HepG2 (cell line): ENCODE measurements at regions not wholly inside any gene's neighbourhood (a gene's known extent, or its start where the extent isn't known, plus 50 kb on each side); places are given as distances from the start of the nearest gene placed in this dataset.

ENCODE experiments used
- ATAC-seq: fragments of 200-7000 bp; cut with Tn5 transposase; 3 replicates; pipeline ENCODE4 v1.9.1; 2020; ENCODE audit warnings: mild to moderate bottlenecking, moderate library complexity
- BruUV-seq: library from RNA; stranded (reverse); fragments of 400-500 nt; replicated peaks from 2 replicates; lab custom pipeline; 2021; lab: Mats Ljungman, UMichigan
- CTCF ChIA-PET: fragments of 300-600 bp; formaldehyde crosslinking; extraction: SDS; loops from one replicate; lab custom pipeline; 2021; ENCODE audit warnings: low total read pairs, inconsistent platforms, low intra/inter-chr PET ratio; lab: Yijun Ruan, JAX
- POLR2A ChIA-PET: fragments of 350-600 bp; sonication (Branson Sonifier 250); formaldehyde crosslinking; loops from one replicate; lab custom pipeline; 2020; ENCODE audit warnings: antibody characterized with exemption, inconsistent platforms; lab: Yijun Ruan, JAX
- DNase-seq: peaks from one replicate; pipeline ENCODE4 v3.0.0-alpha.2; 2015; ENCODE audit warnings: low spot score
- FAIRE-seq: peaks from 3 replicates; lab custom pipeline; 2011; peaks lifted over from hg19 to GRCh38; lab: Jason Lieb, UNC
- H2AFZ ChIP-seq: one replicate; pipeline ENCODE4 v1.6.1; 2011; ENCODE audit warnings: low read length, inconsistent platforms
- H3K27ac ChIP-seq: fragments of 300-600 bp; 3 replicates; pipeline ENCODE4 v1.8.0; 2011; ENCODE audit warnings: mixed run types, mild to moderate bottlenecking, mixed read lengths, low read length, inconsistent platforms; ENCODE audit not compliant: insufficient read depth; ENCODE audit errors: extremely low read length
- H3K27me3 ChIP-seq, 2 experiments: fragments of 200-600 bp in 1 of 2; 2 replicates in 1 of 2; 3 replicates in 1 of 2; pipeline versions ENCODE4 v1.6.0 to v1.8.0; 2011; ENCODE audit warnings: low read length in 2 of 2, mild to moderate bottlenecking in 2 of 2, moderate library complexity in 2 of 2, inconsistent platforms in 1 of 2; ENCODE audit not compliant: insufficient read depth in 2 of 2, control insufficient read depth in 1 of 2
- H3K36me3 ChIP-seq, 2 experiments: fragments of 200-600 bp in 1 of 2; replicated peaks in 1 of 2; 2 replicates in 1 of 2; 3 replicates in 1 of 2; pipeline versions ENCODE4 v1.5.1 to v1.8.0; 2011; ENCODE audit warnings: low read length in 2 of 2, inconsistent platforms in 1 of 2; ENCODE audit not compliant: insufficient read depth in 2 of 2, control insufficient read depth in 1 of 2
- H3K4me1 ChIP-seq: 2 replicates; pipeline ENCODE4 v1.5.1; 2012; ENCODE audit warnings: low read length, inconsistent platforms; ENCODE audit not compliant: insufficient read depth
- H3K4me2 ChIP-seq: 2 replicates; pipeline ENCODE4 v1.6.0; 2011; ENCODE audit warnings: low read depth, low read length, inconsistent platforms
- H3K4me3 ChIP-seq, 3 experiments: fragments of 200-600 bp in 1 of 3; sonication (generic), shearing (Covaris generic) in 1 of 3; replicated peaks in 1 of 3; 2 replicates each; pipeline ENCODE4 v1.5.1; 2011 to 2016; ENCODE audit warnings: low read length in 3 of 3, inconsistent platforms in 2 of 3, low read depth in 2 of 3, mild to moderate bottlenecking in 2 of 3, control low read depth in 1 of 3, mixed read lengths in 1 of 3; ENCODE audit not compliant: insufficient read depth in 1 of 3
- H3K79me2 ChIP-seq: one replicate; pipeline ENCODE4 v1.6.1; 2011; ENCODE audit warnings: low read length, inconsistent platforms; ENCODE audit not compliant: insufficient read depth
- H3K9ac ChIP-seq: 2 replicates; pipeline ENCODE4 v1.6.0; 2011; ENCODE audit warnings: mild to moderate bottlenecking, low read depth, low read length, inconsistent platforms; ENCODE audit not compliant: insufficient read depth
- H3K9me3 ChIP-seq: 2 replicates; pipeline ENCODE4 v1.5.1; 2012; ENCODE audit warnings: mild to moderate bottlenecking, low read length
- H4K20me1 ChIP-seq: 2 replicates; pipeline ENCODE4 v1.6.0; 2011; ENCODE audit warnings: inconsistent platforms, mild to moderate bottlenecking, low read length, moderate library complexity; ENCODE audit not compliant: insufficient read depth
- ELF1 ChIP-seq: sonication (generic); formaldehyde crosslinking; IDR thresholded peaks from 2 replicates; pipeline ENCODE4 v1.4.0; 2020; ENCODE audit warnings: missing genetic modification reagents
- FOXP1 ChIP-seq, 2 experiments: fragments of 450-650 bp in 1 of 2; IDR thresholded peaks; 2 replicates each; pipeline ENCODE4 v1.6.1; 2017 to 2018; ENCODE audit warnings: antibody characterized with exemption in 1 of 2
- KAT2B ChIP-seq: fragments of 150-350 bp; IDR thresholded peaks from 2 replicates; pipeline ENCODE4 v1.6.1; 2014; ENCODE audit warnings: low read depth, low read length, borderline replicate concordance
- KLF16 ChIP-seq, 2 experiments: sonication (generic) in 1 of 2; formaldehyde crosslinking in 1 of 2; IDR thresholded peaks; 2 replicates each; pipeline versions ENCODE4 v1.6.1 to v1.8.0; 2016 to 2023; ENCODE audit warnings: missing genetic modification reagents in 2 of 2, missing compliant biosample characterization in 1 of 2
- ZBTB7A ChIP-seq: sonication (generic); formaldehyde crosslinking; IDR thresholded peaks from 2 replicates; pipeline ENCODE4 v1.8.0; 2022; ENCODE audit warnings: mild to moderate bottlenecking, missing genetic modification reagents
- ZBTB7B ChIP-seq: sonication (generic); formaldehyde crosslinking; IDR thresholded peaks from 2 replicates; pipeline ENCODE4 v1.4.0; 2020; ENCODE audit warnings: missing genetic modification reagents
- ZNF225 ChIP-seq: sonication (generic); formaldehyde crosslinking; IDR thresholded peaks from 2 replicates; pipeline ENCODE4 v1.4.0; 2020; ENCODE audit warnings: mild to moderate bottlenecking, missing genetic modification reagents
- ZNF614 ChIP-seq: IDR thresholded peaks from 2 replicates; pipeline ENCODE4 v1.6.1; 2018; ENCODE audit warnings: missing biosample characterization, missing genetic modification reagents, inconsistent platforms, borderline replicate concordance
- WGBS: methylation state at CpG from one replicate; pipeline ENCODE4 v1.1.6; 2017; ENCODE audit warnings: low lambda C conversion rate; 5-methylcytosine and 5-hydroxymethylcytosine counted together
- in situ Hi-C: cut with HindIII; loops from 2 replicates; pipeline ENCODE4 v1.10.0; 2017; ENCODE audit warnings: low pct_unique_long_range_greater_than_20kb; ENCODE audit not compliant: extremely low pct_ligation_motif_present
- intact Hi-C: fragments of 100-400 bp; cut with micrococcal nuclease; formaldehyde crosslinking; loops from one replicate; pipeline ENCODE4 v1.10.0; 2022; ENCODE audit not compliant: unreplicated experiment
- TF ChIP-seq, protein P1 (sequence below): sonication (generic); formaldehyde crosslinking; IDR thresholded peaks from 2 replicates; pipeline ENCODE4 v1.5.0; 2020; ENCODE audit warnings: missing genetic modification reagents
- TF ChIP-seq, protein P2 (sequence below): IDR thresholded peaks from 2 replicates; pipeline ENCODE4 v1.6.1; 2016; ENCODE audit warnings: mild to moderate bottlenecking, missing biosample characterization, missing genetic modification reagents
- TF ChIP-seq, protein P3 (sequence below): sonication (generic); formaldehyde crosslinking; IDR thresholded peaks from 2 replicates; pipeline ENCODE4 v1.8.0; 2022; ENCODE audit warnings: missing genetic modification reagents, mild to moderate bottlenecking, moderate library complexity, borderline replicate concordance
- TF ChIP-seq, protein P4 (sequence below): sonication (generic); formaldehyde crosslinking; IDR thresholded peaks from 2 replicates; pipeline ENCODE4 v1.4.0; 2020; ENCODE audit warnings: low read depth, missing genetic modification reagents
- TF ChIP-seq, protein P5 (sequence below): sonication (generic); formaldehyde crosslinking; conservative IDR thresholded peaks from 2 replicates; pipeline ENCODE4 v1.5.0; 2020; ENCODE audit warnings: missing genetic modification reagents

DNA sequence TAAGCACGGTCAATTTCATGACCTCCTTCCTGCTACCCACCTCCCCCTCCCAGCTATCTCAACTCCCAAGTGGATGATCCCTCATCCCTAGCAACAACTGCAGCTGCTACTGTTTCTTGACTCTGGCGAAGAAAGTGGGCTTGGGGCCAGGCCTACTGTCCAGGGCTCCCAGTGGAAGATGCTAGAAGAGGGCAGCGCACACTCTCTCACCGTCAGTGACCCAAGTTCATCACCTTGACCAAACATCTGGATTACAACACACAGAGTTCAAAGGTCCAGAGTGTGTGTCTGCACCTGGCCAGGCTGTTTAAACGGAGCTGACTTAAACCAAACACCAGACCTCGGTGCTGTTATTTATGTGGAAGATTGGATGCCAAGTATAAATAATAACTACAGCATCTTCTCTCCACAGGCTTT lies 385.6 kb downstream of the SHQ1 start:
- in situ Hi-C loops, result no loop called here
- FAIRE-seq (peak; percentile 87), ATAC-seq (peak; percentile 95), DNase-seq (peak; percentile 77)
- no peak overlapping the region for H3K9ac ChIP-seq
- ChIA-PET POLR2A (interaction anchor here (1.0 to 1.3 kb wide), 2 partner anchors 15 to 20 kb away, joined by 3 to 6 read pairs; no protein-coding TSS in a partner anchor), CTCF (no interaction called here)
- WGBS, result 1% methylated on average over 6 of the region's 6 CpGs
- H3K4me2 ChIP-seq, result peak overlapping the region; percentile 64
- intact Hi-C loops, result no loop called here
- H3K9me3 ChIP-seq, result no peaks in the 10 kb centered on the region
- H3K79me2 ChIP-seq, result no peaks in the 10 kb centered on the region
- peaks cover 0 to 4% of the 10 kb centered on the region in 2 experiments; a peak in 2 of 5 replicates for H3K27me3 ChIP-seq
- H3K27ac ChIP-seq, result no peak overlapping the region
- H3K36me3 ChIP-seq, result no peaks in the 10 kb centered on the region
- no TSS peak for BruUV-seq
- H3K4me1 ChIP-seq, result peaks cover 31% of the 10 kb centered on the region
- 0 out of 6 replicates have a peak overlapping the region, but pooled peaks of 1 of the 3 experiments have one; percentile 31 for H3K4me3 ChIP-seq
- H4K20me1 ChIP-seq, result no peaks in the 10 kb centered on the region
- H2AFZ ChIP-seq, result no peak overlapping the region
- peak in 1 of 2 experiments; percentile 60; a peak in 1 of 4 replicates for TF ChIP-seq KLF16 (CRISPR knock-in tag; IDR thresholded peaks at IDR 0.05)
- TF ChIP-seq, protein P1, sequence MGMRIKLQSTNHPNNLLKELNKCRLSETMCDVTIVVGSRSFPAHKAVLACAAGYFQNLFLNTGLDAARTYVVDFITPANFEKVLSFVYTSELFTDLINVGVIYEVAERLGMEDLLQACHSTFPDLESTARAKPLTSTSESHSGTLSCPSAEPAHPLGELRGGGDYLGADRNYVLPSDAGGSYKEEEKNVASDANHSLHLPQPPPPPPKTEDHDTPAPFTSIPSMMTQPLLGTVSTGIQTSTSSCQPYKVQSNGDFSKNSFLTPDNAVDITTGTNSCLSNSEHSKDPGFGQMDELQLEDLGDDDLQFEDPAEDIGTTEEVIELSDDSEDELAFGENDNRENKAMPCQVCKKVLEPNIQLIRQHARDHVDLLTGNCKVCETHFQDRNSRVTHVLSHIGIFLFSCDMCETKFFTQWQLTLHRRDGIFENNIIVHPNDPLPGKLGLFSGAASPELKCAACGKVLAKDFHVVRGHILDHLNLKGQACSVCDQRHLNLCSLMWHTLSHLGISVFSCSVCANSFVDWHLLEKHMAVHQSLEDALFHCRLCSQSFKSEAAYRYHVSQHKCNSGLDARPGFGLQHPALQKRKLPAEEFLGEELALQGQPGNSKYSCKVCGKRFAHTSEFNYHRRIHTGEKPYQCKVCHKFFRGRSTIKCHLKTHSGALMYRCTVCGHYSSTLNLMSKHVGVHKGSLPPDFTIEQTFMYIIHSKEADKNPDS (CRISPR knock-in tag), result no peak
- TF ChIP-seq, protein P2, sequence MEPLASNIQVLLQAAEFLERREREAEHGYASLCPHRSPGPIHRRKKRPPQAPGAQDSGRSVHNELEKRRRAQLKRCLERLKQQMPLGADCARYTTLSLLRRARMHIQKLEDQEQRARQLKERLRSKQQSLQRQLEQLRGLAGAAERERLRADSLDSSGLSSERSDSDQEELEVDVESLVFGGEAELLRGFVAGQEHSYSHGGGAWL, result no peak
- TF ChIP-seq, protein P3, sequence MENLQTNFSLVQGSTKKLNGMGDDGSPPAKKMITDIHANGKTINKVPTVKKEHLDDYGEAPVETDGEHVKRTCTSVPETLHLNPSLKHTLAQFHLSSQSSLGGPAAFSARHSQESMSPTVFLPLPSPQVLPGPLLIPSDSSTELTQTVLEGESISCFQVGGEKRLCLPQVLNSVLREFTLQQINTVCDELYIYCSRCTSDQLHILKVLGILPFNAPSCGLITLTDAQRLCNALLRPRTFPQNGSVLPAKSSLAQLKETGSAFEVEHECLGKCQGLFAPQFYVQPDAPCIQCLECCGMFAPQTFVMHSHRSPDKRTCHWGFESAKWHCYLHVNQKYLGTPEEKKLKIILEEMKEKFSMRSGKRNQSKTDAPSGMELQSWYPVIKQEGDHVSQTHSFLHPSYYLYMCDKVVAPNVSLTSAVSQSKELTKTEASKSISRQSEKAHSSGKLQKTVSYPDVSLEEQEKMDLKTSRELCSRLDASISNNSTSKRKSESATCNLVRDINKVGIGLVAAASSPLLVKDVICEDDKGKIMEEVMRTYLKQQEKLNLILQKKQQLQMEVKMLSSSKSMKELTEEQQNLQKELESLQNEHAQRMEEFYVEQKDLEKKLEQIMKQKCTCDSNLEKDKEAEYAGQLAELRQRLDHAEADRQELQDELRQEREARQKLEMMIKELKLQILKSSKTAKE (CRISPR knock-in tag), result peak; percentile 93
- TF ChIP-seq ZBTB7A (CRISPR knock-in tag), result no peak
- TF ChIP-seq ZNF225 (CRISPR knock-in tag), result no peak
- no peak for TF ChIP-seq FOXP1 (IDR thresholded peaks at IDR 0.05)
- peak; percentile 65 for TF ChIP-seq FOXP1 (CRISPR knock-in tag; IDR thresholded peaks at IDR 0.05)
- no peak for TF ChIP-seq ELF1 (CRISPR knock-in tag)
- TF ChIP-seq ZNF614 (CRISPR knock-in tag), result peak; percentile 75; the same call in 1 of the 2 replicates
- TF ChIP-seq, protein P4, sequence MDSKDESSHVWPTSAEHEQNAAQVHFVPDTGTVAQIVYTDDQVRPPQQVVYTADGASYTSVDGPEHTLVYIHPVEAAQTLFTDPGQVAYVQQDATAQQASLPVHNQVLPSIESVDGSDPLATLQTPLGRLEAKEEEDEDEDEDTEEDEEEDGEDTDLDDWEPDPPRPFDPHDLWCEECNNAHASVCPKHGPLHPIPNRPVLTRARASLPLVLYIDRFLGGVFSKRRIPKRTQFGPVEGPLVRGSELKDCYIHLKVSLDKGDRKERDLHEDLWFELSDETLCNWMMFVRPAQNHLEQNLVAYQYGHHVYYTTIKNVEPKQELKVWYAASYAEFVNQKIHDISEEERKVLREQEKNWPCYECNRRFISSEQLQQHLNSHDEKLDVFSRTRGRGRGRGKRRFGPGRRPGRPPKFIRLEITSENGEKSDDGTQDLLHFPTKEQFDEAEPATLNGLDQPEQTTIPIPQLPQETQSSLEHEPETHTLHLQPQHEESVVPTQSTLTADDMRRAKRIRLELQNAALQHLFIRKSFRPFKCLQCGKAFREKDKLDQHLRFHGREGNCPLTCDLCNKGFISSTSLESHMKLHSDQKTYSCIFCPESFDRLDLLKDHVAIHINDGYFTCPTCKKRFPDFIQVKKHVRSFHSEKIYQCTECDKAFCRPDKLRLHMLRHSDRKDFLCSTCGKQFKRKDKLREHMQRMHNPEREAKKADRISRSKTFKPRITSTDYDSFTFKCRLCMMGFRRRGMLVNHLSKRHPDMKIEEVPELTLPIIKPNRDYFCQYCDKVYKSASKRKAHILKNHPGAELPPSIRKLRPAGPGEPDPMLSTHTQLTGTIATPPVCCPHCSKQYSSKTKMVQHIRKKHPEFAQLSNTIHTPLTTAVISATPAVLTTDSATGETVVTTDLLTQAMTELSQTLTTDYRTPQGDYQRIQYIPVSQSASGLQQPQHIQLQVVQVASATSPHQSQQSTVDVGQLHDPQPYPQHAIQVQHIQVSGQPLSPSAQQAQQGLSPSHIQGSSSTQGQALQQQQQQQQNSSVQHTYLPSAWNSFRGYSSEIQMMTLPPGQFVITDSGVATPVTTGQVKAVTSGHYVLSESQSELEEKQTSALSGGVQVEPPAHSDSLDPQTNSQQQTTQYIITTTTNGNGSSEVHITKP (CRISPR knock-in tag), result no peak
- no peak for TF ChIP-seq KAT2B
- TF ChIP-seq, protein P5, sequence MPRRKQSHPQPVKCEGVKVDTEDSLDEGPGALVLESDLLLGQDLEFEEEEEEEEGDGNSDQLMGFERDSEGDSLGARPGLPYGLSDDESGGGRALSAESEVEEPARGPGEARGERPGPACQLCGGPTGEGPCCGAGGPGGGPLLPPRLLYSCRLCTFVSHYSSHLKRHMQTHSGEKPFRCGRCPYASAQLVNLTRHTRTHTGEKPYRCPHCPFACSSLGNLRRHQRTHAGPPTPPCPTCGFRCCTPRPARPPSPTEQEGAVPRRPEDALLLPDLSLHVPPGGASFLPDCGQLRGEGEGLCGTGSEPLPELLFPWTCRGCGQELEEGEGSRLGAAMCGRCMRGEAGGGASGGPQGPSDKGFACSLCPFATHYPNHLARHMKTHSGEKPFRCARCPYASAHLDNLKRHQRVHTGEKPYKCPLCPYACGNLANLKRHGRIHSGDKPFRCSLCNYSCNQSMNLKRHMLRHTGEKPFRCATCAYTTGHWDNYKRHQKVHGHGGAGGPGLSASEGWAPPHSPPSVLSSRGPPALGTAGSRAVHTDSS (CRISPR knock-in tag), result no peak
- 0 out of 2 replicates have a peak, but pooled peaks have one; percentile 26 for TF ChIP-seq ZBTB7B
